Bronchial epithelial cell (primary cell): ENCODE measurements at regions not wholly inside any gene's neighbourhood (a gene's known extent, or its start where the extent isn't known, plus 50 kb on each side); places are given as distances from the start of the nearest gene placed in this dataset.
A peak's percentile ranks its signal among the peaks of the same experiment; 100 is the strongest.
"Not testable (repeated sequence)": the region's sequence is repeated elsewhere in the genome, so short reads cannot be mapped to it uniquely, and the experiment has no call there.

Source experiments
- DNase-seq: peaks from one replicate; pipeline ENCODE4 v3.0.0-alpha.2; 2010; ENCODE audit warnings: low read depth
- FAIRE-seq: peaks from 2 replicates; lab custom pipeline; 2011; peaks lifted over from hg19 to GRCh38; lab: Jason Lieb, UNC
- H3K27me3 ChIP-seq: 2 replicates; pipeline ENCODE4 v1.5.1; 2011; ENCODE audit warnings: low read length; ENCODE audit not compliant: control insufficient read depth, insufficient read depth
- H3K36me3 ChIP-seq: 2 replicates; pipeline ENCODE4 v1.5.1; 2011; ENCODE audit warnings: low read length; ENCODE audit not compliant: control insufficient read depth, insufficient read depth
- H3K4me3 ChIP-seq: 2 replicates; pipeline ENCODE4 v1.5.1; 2011; ENCODE audit warnings: mild to moderate bottlenecking, low read depth, low read length, control low read depth
- TF ChIP-seq, protein P1 (sequence below): IDR thresholded peaks from 2 replicates; pipeline ENCODE4 v1.5.1; 2011; ENCODE audit warnings: mild to moderate bottlenecking, moderate library complexity, low read length, control low read depth, inconsistent platforms; ENCODE audit not compliant: insufficient read depth, severe bottlenecking

DNA sequence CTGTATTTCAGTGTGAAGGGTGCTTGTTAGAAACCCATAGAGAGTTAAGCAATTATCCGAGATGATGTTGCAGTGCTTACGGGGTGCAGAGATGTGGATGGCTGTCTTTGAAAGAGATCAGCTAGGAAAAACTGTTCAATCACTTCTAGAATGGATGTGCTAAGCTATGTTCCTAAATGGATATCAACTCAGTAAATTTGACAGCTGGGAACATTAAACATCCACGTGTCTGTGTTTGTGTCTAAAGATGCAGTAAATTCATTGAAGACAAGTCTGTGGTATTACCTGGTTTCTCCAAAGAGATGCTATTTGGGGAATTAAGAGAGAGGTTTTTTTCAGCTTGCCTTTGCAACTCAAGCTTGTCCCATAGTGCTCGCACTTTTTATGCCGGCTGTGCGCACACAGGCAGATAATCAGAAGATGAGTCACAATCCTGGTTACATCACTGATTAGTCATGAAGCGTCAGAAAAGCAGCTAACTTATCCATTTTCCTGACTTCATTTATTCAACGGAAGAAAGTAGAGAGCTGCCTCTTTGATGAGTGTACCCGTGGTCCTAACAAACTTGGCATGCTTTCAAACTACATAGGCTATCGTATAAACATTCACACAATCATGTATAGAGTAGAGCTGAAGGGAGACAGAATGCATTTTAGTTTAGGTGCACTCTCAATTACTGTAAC, 691.7 kb upstream of the SLC35B3 start:
- TF ChIP-seq, protein P1, sequence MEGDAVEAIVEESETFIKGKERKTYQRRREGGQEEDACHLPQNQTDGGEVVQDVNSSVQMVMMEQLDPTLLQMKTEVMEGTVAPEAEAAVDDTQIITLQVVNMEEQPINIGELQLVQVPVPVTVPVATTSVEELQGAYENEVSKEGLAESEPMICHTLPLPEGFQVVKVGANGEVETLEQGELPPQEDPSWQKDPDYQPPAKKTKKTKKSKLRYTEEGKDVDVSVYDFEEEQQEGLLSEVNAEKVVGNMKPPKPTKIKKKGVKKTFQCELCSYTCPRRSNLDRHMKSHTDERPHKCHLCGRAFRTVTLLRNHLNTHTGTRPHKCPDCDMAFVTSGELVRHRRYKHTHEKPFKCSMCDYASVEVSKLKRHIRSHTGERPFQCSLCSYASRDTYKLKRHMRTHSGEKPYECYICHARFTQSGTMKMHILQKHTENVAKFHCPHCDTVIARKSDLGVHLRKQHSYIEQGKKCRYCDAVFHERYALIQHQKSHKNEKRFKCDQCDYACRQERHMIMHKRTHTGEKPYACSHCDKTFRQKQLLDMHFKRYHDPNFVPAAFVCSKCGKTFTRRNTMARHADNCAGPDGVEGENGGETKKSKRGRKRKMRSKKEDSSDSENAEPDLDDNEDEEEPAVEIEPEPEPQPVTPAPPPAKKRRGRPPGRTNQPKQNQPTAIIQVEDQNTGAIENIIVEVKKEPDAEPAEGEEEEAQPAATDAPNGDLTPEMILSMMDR = no peak
- H3K4me3 ChIP-seq = no peak overlapping the region
- H3K36me3 ChIP-seq = no peaks in the 10 kb centered on the region
- no peaks in the 10 kb centered on the region for H3K27me3 ChIP-seq
- peak; percentile 91 for DNase-seq
- peak; percentile 89 for FAIRE-seq

DNA sequence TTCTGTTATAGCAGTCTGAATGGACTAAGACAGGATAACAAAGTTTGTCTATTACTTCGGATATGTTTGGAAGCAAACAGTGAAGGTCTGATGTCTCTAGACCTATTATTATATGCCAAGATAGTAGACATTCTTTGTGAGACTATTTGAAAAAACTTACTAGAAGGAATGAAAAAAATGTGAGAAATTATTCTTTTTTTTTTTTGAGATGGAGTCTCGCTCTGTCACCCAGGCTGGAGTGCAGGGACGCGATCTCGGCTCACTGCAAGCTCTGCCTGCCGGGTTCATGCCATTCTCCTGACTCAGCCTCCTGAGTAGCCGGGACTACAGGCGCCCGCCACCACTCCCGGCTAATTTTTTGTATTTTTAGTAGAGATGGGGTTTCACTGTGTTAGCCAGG, 690.7 kb upstream of the SLC35B3 start:
- H3K4me3 ChIP-seq, H3K27me3 ChIP-seq, DNase-seq, H3K36me3 ChIP-seq, FAIRE-seq: not testable (repeated sequence)

DNA sequence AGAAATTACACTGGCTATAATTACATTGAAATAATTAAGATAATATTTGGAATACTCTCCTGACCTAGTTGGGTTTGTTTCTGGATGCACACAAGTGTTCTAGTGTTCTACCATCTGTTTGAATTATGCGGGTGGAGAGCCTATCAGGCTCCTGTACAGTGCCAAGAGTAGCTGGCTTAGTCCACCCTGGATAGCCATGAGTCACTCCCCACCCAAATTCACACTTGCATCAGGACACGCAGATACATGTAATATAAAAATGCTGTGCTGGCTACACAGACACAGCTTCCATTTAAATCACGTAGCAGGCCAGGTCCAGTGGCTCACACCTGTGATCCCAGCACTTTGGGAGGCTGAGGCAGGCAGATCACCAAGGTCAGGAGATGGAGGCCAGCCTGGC, 686.2 kb upstream of the SLC35B3 start:
- FAIRE-seq = no peak
- no peaks in the 10 kb centered on the region for H3K36me3 ChIP-seq
- peak; percentile 85 for DNase-seq
- H3K4me3 ChIP-seq = no peak overlapping the region
- H3K27me3 ChIP-seq = no peaks in the 10 kb centered on the region
- TF ChIP-seq, protein P1 = no peak

DNA sequence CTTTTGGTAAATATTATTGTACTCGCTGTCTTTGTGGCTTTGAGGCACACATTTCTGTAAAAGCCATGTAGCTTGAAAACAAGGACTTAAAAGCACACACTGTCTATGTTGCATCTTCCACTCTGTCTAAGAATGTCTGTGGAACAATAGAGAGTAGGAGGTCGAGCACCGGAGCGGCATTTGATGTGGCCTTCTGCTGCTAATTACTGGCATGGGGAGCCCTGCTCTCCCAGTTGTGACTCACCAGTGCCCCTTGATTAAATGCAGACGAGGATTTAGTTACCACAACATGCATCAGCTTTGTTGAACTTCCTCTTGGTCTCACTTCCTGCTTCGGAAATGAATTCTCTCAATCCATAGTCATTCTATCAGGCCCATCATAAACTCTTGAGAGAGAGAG, 680.7 kb upstream of the SLC35B3 start:
- peak; percentile 59 for DNase-seq
- H3K4me3 ChIP-seq = no peak overlapping the region
- H3K36me3 ChIP-seq = no peaks in the 10 kb centered on the region
- H3K27me3 ChIP-seq = no peaks in the 10 kb centered on the region
- TF ChIP-seq, protein P1 = no peak
- FAIRE-seq = peak; percentile 64

DNA sequence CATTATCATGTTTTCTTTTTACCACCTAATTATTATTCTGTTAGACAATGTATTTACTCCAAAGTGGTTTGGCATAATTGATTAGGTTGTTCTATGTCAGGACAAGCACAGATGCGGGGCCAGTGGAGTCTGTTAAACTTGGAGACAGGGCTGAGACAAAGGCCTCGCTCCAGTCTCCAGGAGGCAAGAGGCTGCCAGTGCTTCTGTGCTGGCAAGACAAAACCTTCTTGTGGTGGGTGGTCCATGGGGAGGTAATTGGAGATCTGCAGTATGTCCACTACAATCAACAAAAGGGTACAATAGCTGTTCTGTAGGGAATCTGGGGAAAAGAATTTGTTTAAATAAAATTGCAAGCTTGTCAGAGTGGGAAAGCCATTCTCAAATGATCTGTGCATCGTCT, 677.2 kb upstream of the SLC35B3 start:
- Histone ChIP-seq H3K27me3 (no peaks in the 10 kb centered on the region), H3K4me3 (no peak overlapping the region), H3K36me3 (no peaks in the 10 kb centered on the region)
- FAIRE-seq = no peak
- no peak for DNase-seq
- TF ChIP-seq, protein P1 = no peak

DNA sequence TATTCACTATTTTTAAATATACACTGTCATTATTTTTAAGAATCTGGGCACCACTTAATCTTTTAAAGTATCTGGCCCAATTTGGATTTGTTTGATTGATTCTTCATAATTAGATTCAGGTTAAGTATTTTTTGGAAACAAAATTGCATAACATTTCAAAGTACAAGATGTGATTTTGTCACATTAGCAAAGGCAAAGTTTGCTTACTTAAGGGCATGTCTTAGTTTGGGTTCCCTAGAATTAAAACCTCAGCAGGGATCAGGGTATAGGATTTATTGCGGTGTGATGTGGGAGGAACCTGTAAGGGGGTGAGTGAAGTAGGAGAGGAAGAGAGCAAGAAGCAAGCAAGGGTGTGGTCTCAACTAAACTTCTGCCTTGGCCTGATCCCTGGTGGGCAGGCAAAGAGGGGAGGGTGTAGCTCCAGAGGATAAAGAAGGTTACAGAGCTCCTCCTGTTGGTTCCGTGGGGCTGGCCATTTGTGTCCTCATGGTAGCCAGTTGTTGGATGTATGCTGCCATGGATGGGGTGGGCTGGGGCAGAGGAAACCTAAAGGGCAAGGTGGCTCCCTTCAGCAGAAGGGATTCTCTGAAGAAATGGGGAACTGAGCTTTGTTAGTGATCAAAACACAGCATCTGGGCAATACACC, 668.7 kb upstream of the SLC35B3 start:
- FAIRE-seq = no peak
- no peaks in the 10 kb centered on the region for H3K36me3 ChIP-seq
- TF ChIP-seq, protein P1 = no peak
- no peak overlapping the region for H3K4me3 ChIP-seq
- H3K27me3 ChIP-seq = no peaks in the 10 kb centered on the region
- no peak for DNase-seq
